ENCODE measurements at regions not wholly inside any gene's neighbourhood (a gene's known extent, or its start where the extent isn't known, plus 50 kb on each side); places are given as distances from the start of the nearest gene placed in this dataset.

- no peaks in the 10 kb centered on the region for H3K27me3 ChIP-seq (replicated peaks; ENCODE audit: insufficient read depth)
- TF ChIP-seq, protein P1, sequence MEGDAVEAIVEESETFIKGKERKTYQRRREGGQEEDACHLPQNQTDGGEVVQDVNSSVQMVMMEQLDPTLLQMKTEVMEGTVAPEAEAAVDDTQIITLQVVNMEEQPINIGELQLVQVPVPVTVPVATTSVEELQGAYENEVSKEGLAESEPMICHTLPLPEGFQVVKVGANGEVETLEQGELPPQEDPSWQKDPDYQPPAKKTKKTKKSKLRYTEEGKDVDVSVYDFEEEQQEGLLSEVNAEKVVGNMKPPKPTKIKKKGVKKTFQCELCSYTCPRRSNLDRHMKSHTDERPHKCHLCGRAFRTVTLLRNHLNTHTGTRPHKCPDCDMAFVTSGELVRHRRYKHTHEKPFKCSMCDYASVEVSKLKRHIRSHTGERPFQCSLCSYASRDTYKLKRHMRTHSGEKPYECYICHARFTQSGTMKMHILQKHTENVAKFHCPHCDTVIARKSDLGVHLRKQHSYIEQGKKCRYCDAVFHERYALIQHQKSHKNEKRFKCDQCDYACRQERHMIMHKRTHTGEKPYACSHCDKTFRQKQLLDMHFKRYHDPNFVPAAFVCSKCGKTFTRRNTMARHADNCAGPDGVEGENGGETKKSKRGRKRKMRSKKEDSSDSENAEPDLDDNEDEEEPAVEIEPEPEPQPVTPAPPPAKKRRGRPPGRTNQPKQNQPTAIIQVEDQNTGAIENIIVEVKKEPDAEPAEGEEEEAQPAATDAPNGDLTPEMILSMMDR (IDR thresholded peaks at IDR 0.05): no peak
- ATAC-seq (ENCODE audit: insufficient number of reproducible peaks, low FRiP score, low read depth): no peak
Measured at GRCh38 chr1:194931166-194931565, 1677.1 kb downstream of the KCNT2 start.

GRCh38 chr1:194930132-194930531 lies 1678.1 kb downstream of the KCNT2 start:
- Histone ChIP-seq H3K36me3 (no peaks in the 10 kb centered on the region), H3K4me1 (ENCODE audit: control insufficient read depth in 1 of 2, low read depth in 2 of 2) (no peaks in the 10 kb centered on the region), H3K9me3 (no peaks in the 10 kb centered on the region), H3K4me3 (no peak overlapping the region), H3K27ac (no peak overlapping the region), H3K27me3 (replicated peaks; ENCODE audit: insufficient read depth) (no peaks in the 10 kb centered on the region)
- TF ChIP-seq, protein P1 (IDR thresholded peaks at IDR 0.05): no peak
- no peak for ATAC-seq (ENCODE audit: insufficient number of reproducible peaks, low FRiP score, low read depth)
- DNase-seq (ENCODE audit: low spot score): no peak

More at GRCh38 chr1:194931166-194931565, 1677.1 kb downstream of the KCNT2 start:
- no peak for DNase-seq (ENCODE audit: low spot score)
- H3K9me3 ChIP-seq: no peaks in the 10 kb centered on the region
- no peaks in the 10 kb centered on the region for H3K36me3 ChIP-seq
- H3K4me1 ChIP-seq (ENCODE audit: control insufficient read depth in 1 of 2, low read depth in 2 of 2): no peaks in the 10 kb centered on the region
- no peak overlapping the region for H3K4me3 ChIP-seq
- H3K27ac ChIP-seq: no peak overlapping the region

DNA sequence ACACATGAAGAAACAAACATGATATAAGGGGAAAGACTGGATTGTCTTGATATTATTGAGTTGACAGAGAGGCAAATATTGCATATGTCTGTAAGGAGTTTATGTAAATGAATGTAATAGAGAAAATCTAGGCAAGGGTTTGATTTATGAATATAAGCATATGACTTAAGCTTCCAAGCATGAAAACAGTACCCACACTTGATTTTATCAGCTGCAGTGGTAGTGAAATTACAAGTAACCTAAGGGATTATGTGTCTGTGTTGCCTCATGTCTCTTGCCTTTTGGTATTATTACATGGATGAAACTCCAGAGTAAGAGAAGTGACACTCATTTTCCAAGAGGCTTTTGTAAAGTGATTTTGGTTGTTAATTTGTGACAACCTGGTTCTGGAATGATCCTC lies 1678.9 kb downstream of the KCNT2 start:
- H3K4me1 ChIP-seq (ENCODE audit: control insufficient read depth in 1 of 2, low read depth in 2 of 2): no peaks in the 10 kb centered on the region
- no peak for ATAC-seq (ENCODE audit: insufficient number of reproducible peaks, low FRiP score, low read depth)
- DNase-seq (ENCODE audit: low spot score): no peak
- H3K27me3 ChIP-seq (replicated peaks; ENCODE audit: insufficient read depth): no peaks in the 10 kb centered on the region
- H3K4me3 ChIP-seq: no peak overlapping the region
- H3K9me3 ChIP-seq: no peaks in the 10 kb centered on the region
- H3K27ac ChIP-seq: no peak overlapping the region
- TF ChIP-seq, protein P1 (IDR thresholded peaks at IDR 0.05): no peak
- H3K36me3 ChIP-seq: no peaks in the 10 kb centered on the region

- ATAC-seq (ENCODE audit: insufficient number of reproducible peaks, low FRiP score, low read depth) (no peak), DNase-seq (ENCODE audit: low spot score) (no peak)
- no peaks in the 10 kb centered on the region for H3K27me3 ChIP-seq (replicated peaks; ENCODE audit: insufficient read depth)
- TF ChIP-seq, protein P1 (IDR thresholded peaks at IDR 0.05): no peak
- H3K9me3 ChIP-seq: no peaks in the 10 kb centered on the region
- no peak overlapping the region for H3K27ac ChIP-seq
- H3K4me1 ChIP-seq (ENCODE audit: control insufficient read depth in 1 of 2, low read depth in 2 of 2): no peaks in the 10 kb centered on the region
- no peak overlapping the region for H3K4me3 ChIP-seq
- no peaks in the 10 kb centered on the region for H3K36me3 ChIP-seq
Measured at GRCh38 chr1:194919146-194919545, 1689.1 kb downstream of the KCNT2 start.

DNA sequence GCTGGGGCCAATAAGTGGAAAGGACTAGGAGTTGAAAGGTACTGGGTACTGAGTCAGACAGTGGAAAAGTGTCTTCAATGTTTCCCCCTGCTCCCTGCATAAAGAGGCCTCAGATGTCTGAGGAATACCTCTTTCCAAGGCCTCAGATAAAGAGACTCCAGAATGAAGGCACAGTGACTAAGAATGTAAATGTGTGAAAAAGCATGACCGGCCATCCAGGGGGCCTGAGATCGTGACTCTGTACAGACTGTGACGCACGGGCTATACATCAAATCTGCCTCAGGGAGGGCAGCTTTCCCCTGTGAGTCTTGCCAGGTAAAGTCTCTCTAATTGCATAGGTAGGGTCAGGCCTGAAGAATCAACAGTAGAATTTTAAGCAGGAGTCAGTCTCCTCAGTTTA lies 1690.5 kb downstream of the KCNT2 start:
- no peak overlapping the region for H3K4me3 ChIP-seq
- H3K27me3 ChIP-seq (replicated peaks; ENCODE audit: insufficient read depth): no peaks in the 10 kb centered on the region
- H3K36me3 ChIP-seq: no peaks in the 10 kb centered on the region
- DNase-seq (ENCODE audit: low spot score) (no peak), ATAC-seq (ENCODE audit: insufficient number of reproducible peaks, low FRiP score, low read depth) (no peak)
- no peaks in the 10 kb centered on the region for H3K9me3 ChIP-seq
- TF ChIP-seq, protein P1 (IDR thresholded peaks at IDR 0.05): no peak
- H3K4me1 ChIP-seq (ENCODE audit: control insufficient read depth in 1 of 2, low read depth in 2 of 2): no peaks in the 10 kb centered on the region
- no peak overlapping the region for H3K27ac ChIP-seq
